Hippocampal formation (tissue), 2 donors: ENCODE measurements at regions not wholly inside any gene's neighbourhood (a gene's known extent, or its start where the extent isn't known, plus 50 kb on each side); places are given as distances from the start of the nearest gene placed in this dataset.
"Not testable (repeated sequence)": the region's sequence is repeated elsewhere in the genome, so short reads cannot be mapped to it uniquely, and the experiment has no call there.

Source experiments
- DNase-seq, 2 donors: peaks; one replicate each; lab custom pipeline; 2025; lab: John Stamatoyannopoulos, UW

- no peak for DNase-seq
Measured at GRCh38 chr13:54004026-54004699, 975.5 kb downstream of the OLFM4 start.

DNA sequence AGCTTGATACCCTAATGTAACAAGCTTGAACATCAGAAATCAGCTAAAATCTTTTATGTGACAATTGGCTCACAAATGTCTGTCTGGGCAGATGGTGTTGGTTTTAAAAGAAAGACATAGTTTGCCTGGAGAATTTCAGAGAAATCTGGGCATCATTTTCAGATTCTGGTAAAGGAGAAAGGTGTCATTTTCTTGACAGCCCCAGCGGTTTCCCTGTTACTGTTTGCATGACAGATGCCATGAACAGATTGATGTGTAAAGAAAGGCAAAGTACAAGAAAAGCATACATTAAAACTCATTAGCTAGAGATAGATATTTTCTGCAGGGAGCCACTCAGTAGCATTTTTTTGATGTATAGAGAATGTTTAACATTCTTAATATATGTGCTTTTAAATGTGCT is 987.9 kb downstream of the OLFM4 start:
- no peak for DNase-seq

- no peak for DNase-seq
Measured at GRCh38 chr13:54018485-54018884, 989.9 kb downstream of the OLFM4 start.

DNA sequence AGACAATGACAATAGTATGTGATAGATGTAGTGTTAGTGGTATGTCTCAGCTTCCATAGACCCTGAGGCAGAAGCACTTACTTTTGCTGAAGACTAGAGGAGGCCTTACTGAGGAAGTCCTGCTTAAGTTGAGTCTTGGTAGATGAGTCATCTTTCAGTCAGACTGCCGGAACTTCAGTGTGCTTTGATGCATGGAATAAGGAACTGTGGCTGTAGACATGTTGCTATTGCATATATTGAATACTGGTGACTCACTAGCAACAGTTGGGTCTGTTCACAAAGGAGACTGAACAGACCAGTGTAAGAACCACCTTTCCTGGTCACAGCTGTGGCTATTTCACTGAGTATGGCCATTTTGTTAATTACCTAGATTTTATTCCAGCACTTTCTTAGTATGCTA is 1000.6 kb downstream of the OLFM4 start:
- DNase-seq, result no peak

DNA sequence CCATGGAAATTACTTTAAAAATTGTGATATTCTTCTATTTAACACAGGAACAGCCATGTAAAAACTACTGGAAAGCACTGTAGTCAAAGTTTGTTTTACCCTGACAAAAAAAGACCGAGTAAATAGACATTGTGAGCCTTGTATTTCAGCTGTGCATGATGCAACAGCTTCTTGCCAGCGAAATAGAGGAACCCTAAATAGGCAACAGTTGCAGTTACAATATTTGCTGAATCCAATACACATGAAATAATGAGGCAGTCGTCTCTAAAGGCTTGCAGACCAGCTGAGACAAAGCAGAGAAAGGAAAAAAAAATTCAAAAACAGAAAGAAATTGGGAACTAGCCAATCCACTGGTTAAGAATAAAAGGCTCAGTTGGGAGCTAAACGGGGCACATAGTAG is 1001.1 kb downstream of the OLFM4 start:
- DNase-seq, result no peak

GRCh38 chr13:54033323-54033861 is 1004.8 kb downstream of the OLFM4 start:
- DNase-seq, result no peak

GRCh38 chr13:54034047-54034446 is 1005.4 kb downstream of the OLFM4 start:
- DNase-seq, result no peak

GRCh38 chr13:54057416-54057815 is 1028.8 kb downstream of the OLFM4 start:
- not testable (repeated sequence) for DNase-seq

GRCh38 chr13:54069958-54070357 is 1041.3 kb downstream of the OLFM4 start:
- DNase-seq, result not testable (repeated sequence)

DNA sequence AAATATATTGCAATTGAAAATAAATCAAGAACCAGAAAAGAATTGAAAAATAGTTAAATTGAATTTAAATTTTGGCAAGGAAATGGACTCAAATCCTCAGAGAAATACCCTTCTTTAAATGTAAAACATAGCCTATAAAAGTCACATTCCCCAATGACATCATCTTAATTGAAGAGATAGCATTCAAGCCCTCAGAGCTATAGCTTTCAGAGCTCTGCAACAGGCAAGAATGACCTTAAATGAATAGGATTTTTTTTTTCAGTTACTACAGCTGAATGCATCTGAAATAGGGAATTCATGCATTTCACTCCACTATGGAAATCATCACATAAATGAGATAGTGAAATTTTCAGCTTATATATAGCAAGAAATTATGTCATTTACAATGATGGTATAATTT is 1049.0 kb downstream of the OLFM4 start:
- no peak for DNase-seq

DNA sequence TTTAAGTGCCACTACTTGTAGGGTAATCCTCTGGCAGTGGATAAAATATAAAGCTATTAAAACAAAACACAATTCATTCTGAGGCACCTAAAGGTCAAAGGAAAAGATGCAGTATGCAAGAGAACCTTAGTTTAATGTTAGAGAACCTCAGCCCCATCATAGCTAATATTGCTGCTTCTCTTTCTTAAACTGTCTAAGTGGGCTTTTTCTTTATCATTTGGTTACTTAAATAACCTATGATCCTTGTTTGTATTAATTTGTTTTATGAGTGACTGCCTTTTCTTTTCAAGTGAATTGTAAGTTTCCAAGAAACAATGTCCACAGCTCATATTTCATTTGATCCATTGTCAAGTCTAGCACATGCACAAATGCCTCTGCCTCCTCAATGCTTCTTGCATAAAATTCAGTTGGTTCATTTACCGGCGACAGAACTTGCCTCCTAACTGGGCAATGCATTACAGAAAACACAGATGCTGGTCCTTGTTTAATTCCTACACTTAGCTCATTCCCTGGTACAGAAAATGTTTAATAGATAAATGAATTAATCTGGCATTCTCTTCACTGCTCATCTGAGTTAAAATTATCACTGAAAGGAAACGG is 1049.8 kb downstream of the OLFM4 start:
- no peak for DNase-seq

DNA sequence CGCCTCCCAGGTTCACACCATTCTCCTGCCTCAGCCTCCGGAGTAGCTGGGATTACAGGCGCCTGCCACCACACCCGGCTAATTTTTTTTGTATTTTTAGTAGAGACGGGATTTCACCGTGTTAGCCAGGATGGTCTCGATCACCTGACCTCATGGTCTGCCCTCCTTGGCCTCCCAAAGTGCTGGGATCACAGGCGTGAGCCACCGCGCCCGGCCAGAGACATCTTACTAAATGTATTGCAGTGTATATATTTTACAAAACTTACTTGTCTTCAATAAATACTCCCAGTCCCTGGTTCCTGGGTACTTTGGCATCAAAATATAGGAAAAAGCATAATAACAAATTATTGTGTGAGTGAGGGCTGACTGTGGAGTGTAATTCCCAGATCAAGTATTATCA is 1053.7 kb downstream of the OLFM4 start:
- not testable (repeated sequence) for DNase-seq

GRCh38 chr13:54091884-54092283 is 1063.3 kb downstream of the OLFM4 start:
- DNase-seq, result no peak

GRCh38 chr13:54092686-54093085 is 1064.1 kb downstream of the OLFM4 start:
- DNase-seq, result no peak

DNA sequence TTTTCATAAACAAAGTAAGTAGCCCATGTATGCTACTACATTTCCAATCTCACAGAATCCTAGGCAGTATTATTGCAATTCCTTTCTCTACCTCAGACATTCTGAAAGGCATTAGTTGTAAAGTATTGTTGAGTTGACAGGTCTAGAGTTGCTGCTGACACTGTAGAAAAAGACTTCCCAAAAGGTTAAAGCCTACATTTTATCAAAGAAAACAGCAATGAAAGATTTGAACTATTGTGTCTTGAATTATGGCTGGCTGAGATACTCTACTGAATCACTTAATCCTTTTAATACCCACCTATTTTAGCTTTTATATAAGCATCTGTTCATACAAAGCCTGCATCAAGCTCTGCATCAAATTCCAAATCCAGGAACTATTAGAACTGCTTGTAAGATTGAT is 1082.0 kb downstream of the OLFM4 start:
- DNase-seq, result no peak

GRCh38 chr13:54124700-54125099 is 1096.1 kb downstream of the OLFM4 start:
- DNase-seq, result no peak

DNA sequence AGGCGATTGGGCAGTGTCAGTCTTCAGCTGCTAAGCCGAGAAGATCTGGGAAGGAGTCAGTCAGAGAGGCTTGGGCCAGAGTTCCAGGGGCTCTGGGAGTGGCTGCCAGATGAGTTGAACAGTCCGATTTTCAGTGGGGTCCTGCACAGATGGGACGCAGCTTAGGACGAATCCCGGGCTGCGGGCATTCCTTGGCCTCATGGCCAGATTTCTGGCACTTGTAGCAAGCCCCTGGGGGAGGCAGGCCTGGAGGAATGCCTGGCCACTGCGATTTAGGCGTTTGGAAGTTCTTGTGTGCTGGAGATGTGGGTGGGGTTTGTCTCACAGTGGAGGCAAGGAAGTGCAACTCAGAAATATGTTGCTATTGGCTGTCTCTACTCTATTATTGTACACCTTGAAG is 1102.3 kb downstream of the OLFM4 start:
- DNase-seq, result not testable (repeated sequence)

DNA sequence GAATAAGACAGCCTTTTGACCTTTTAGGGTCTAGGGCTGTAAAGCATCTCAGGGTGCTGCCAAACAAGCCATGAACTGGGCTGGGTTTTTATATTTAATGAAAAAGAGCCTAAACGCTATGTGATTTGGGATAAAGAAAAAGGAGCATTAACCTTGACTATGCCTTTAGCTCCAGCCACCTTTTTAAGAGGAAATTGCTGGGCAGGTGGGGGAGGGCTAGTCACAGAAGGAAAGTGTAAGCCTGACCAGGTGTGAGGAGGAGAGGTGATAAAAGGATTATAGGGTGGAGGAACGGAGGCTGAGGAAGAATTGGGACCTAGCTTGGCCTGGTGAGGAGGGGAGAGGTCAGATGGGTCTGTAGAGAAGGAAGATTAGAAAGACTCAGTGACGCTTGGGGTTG is 1102.8 kb downstream of the OLFM4 start:
- DNase-seq, result not testable (repeated sequence)

GRCh38 chr13:54132127-54132526 is 1103.5 kb downstream of the OLFM4 start:
- DNase-seq, result not testable (repeated sequence)

- DNase-seq, result not testable (repeated sequence)
Measured at GRCh38 chr13:54132720-54133119, 1104.1 kb downstream of the OLFM4 start.

DNA sequence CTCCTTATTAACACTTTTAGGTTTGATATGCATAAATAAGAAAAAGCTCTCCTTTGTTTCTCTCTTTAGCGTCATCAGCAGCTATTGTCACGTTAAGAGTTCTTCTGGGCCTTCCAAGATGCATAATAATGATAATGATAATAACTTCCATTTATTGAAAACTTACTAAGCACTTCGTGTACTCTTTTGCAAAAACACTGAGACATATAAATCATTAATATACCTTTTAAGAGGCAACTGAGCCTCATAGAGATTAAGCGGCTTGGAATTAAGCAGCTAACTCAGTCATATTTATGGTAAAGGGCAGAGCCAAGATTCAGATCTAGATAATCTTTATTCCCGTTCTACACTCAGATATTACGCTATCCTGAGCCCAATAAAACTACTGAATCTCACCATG is 1105.1 kb downstream of the OLFM4 start:
- DNase-seq, result no peak

- no peak for DNase-seq
Measured at GRCh38 chr13:54144828-54145227, 1116.2 kb downstream of the OLFM4 start.

- DNase-seq, result no peak
Measured at GRCh38 chr13:54150851-54151250, 1122.2 kb downstream of the OLFM4 start.

DNA sequence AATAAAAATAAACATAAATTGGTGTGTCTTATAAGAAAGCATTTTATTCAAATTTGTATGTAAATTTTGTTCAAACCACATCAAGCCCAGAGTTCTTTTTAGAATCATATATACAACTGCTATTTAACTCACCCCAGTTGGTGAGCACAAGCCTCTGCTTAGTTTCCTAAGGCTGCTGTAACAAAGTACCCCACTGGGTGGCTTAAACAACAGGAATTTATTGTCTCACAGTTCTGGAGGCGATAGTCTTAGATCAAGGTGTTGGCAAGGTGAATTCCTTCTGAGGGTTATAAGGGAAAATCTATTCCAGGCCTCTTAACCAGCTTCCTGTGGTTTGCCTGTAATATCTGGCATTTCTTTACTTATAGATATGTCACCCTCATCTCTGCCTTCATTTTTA is 1133.5 kb downstream of the OLFM4 start:
- DNase-seq, result no peak
